Endothelial cell of umbilical vein (primary cell): ENCODE measurements at regions not wholly inside any gene's neighbourhood (a gene's known extent, or its start where the extent isn't known, plus 50 kb on each side); places are given as distances from the start of the nearest gene placed in this dataset.

Source experiments
- CTCF ChIP-seq, 2 donors: IDR thresholded peaks; 1 replicate in 1 of 2; 2 replicates in 1 of 2; pipeline ENCODE4 v1.5.1; 2011; ENCODE audit warnings: low read length in 2 of 2, mild to moderate bottlenecking in 2 of 2, moderate library complexity in 2 of 2, control low read depth in 1 of 2, inconsistent platforms in 1 of 2, low read depth in 1 of 2; ENCODE audit not compliant: insufficient read depth in 1 of 2; ENCODE audit errors: extremely low read depth in 1 of 2
- EZH2 ChIP-seq: IDR thresholded peaks from 2 replicates; pipeline ENCODE4 v1.6.1; 2012; ENCODE audit warnings: borderline replicate concordance, low read depth, mild to moderate bottlenecking, moderate library complexity, low read length, inconsistent platforms; ENCODE audit not compliant: severe bottlenecking

GRCh38 chr5:35306716-35307365 lies 76.6 kb upstream of the PRLR start:
- TF ChIP-seq CTCF (IDR thresholded peaks at IDR 0.05; ENCODE audit: extremely low read depth in 1 of 2, insufficient read depth in 1 of 2, low read depth in 1 of 2, low read length in 2 of 2) (no peak), EZH2 (no peak)
